HCT116 (cell line): ENCODE measurements at regions not wholly inside any gene's neighbourhood (a gene's known extent, or its start where the extent isn't known, plus 50 kb on each side); places are given as distances from the start of the nearest gene placed in this dataset.

Experiments
- ATAC-seq: fragments of 200-7000 bp; cut with Tn5 transposase; 2 replicates; pipeline ENCODE4 v1.9.1; 2020; ENCODE audit warnings: mild to moderate bottlenecking, moderate library complexity
- BruUV-seq: library from RNA; stranded (reverse); fragments of 400-500 nt; replicated peaks from 2 replicates; lab custom pipeline; 2021; lab: Mats Ljungman, UMichigan
- CTCF ChIA-PET: fragments of 300-600 bp; sonication (Branson Sonifier 250); formaldehyde crosslinking; loops from one replicate; lab custom pipeline; 2021; ENCODE audit warnings: antibody characterized with exemption; lab: Charles Lee
- POLR2A ChIA-PET: fragments of 300-600, 350-600 bp; sonication (Branson Sonifier 250); formaldehyde crosslinking; loops from one replicate; lab custom pipeline; 2021; ENCODE audit warnings: antibody characterized with exemption; lab: Charles Lee
- RAD21 ChIA-PET, 2 experiments: fragments of 300-600 bp; sonication (Branson Sonifier 250); formaldehyde crosslinking; loops; one replicate each; lab custom pipeline; 2023; ENCODE audit warnings: low total read pairs in 2 of 2; ENCODE audit not compliant: uncharacterized antibody in 2 of 2, unreplicated experiment in 2 of 2, low non-redundant PET in 1 of 2; lab: Charles Lee
- DNase-seq: peaks from one replicate; pipeline ENCODE4 v3.0.0-alpha.2; 2010; ENCODE audit warnings: low read depth, low spot score
- H2AFZ ChIP-seq: fragments of 200-600 bp; shearing (Covaris generic), sonication (generic); 2 replicates; pipeline ENCODE4 v1.6.1; 2017; ENCODE audit warnings: low read depth, mixed run types, mixed read lengths, antibody characterized with exemption, low read length; ENCODE audit not compliant: poor library complexity, severe bottlenecking
- H3K27ac ChIP-seq: 2 replicates; pipeline ENCODE4 v1.5.1; 2012; ENCODE audit warnings: low read depth, low read length
- H3K27me3 ChIP-seq: fragments of 200-600 bp; sonication (generic); 2 replicates; pipeline ENCODE4 v1.6.1; 2016; ENCODE audit warnings: mixed run types, low read length, mixed read lengths; ENCODE audit not compliant: insufficient read depth
- H3K36me3 ChIP-seq, 2 experiments: fragments of 200-500 bp in 1 of 2; fragments of 200-600 bp in 1 of 2; sonication (Bioruptor generic) in 1 of 2; sonication (generic) in 1 of 2; 2 replicates each; pipeline versions ENCODE4 v1.5.1 to v1.6.1; 2014 to 2016; ENCODE audit warnings: low read length in 2 of 2, inconsistent platforms in 1 of 2, mixed read lengths in 1 of 2, mixed run types in 1 of 2; ENCODE audit not compliant: insufficient read depth in 2 of 2, control insufficient read depth in 1 of 2
- H3K4me1 ChIP-seq, 2 experiments: fragments of 200-600 bp in 1 of 2; sonication (generic) in 1 of 2; 2 replicates each; pipeline versions ENCODE4 v1.5.1 to v1.6.1; 2012 to 2017; ENCODE audit warnings: low read length in 2 of 2, inconsistent platforms in 1 of 2, mild to moderate bottlenecking in 1 of 2, mixed read lengths in 1 of 2, mixed run types in 1 of 2, moderate library complexity in 1 of 2; ENCODE audit not compliant: insufficient read depth in 2 of 2, control insufficient read depth in 1 of 2
- H3K4me2 ChIP-seq: fragments of 200-600 bp; sonication (generic); 2 replicates; pipeline ENCODE4 v1.6.1; 2017; ENCODE audit warnings: mixed run types, low read length, mixed read lengths
- H3K4me3 ChIP-seq, 2 experiments: fragments of 200-600 bp in 1 of 2; sonication (generic) in 1 of 2; replicated peaks in 1 of 2; 2 replicates each; pipeline ENCODE4 v1.5.1; 2011 to 2016; ENCODE audit warnings: low read length in 2 of 2, control low read depth in 1 of 2, low read depth in 1 of 2, mild to moderate bottlenecking in 1 of 2, mixed read lengths in 1 of 2, mixed run types in 1 of 2
- H3K79me2 ChIP-seq: fragments of 200-600 bp; sonication (generic); 2 replicates; pipeline ENCODE4 v1.6.1; 2017; ENCODE audit warnings: mild to moderate bottlenecking, mixed run types, low read length, moderate library complexity, mixed read lengths; ENCODE audit not compliant: insufficient read depth
- H3K9ac ChIP-seq: fragments of 200-600 bp; sonication (generic); 2 replicates; pipeline ENCODE4 v1.6.1; 2016; ENCODE audit warnings: low read length, mixed read lengths
- H3K9me2 ChIP-seq: fragments of 200-600 bp; sonication (generic), shearing (Covaris generic); 2 replicates; pipeline ENCODE4 v1.6.1; 2017; ENCODE audit warnings: mixed run types, mild to moderate bottlenecking, moderate library complexity; ENCODE audit not compliant: insufficient read depth
- H3K9me3 ChIP-seq, 2 experiments: fragments of 200-500 bp in 1 of 2; fragments of 200-600 bp in 1 of 2; sonication (Bioruptor generic) in 1 of 2; sonication (generic) in 1 of 2; 2 replicates each; pipeline ENCODE4 v1.6.1; 2014 to 2017; ENCODE audit warnings: low read length in 2 of 2, mixed read lengths in 2 of 2, inconsistent platforms in 1 of 2, low read depth in 1 of 2, mild to moderate bottlenecking in 1 of 2, mixed run types in 1 of 2, moderate library complexity in 1 of 2; ENCODE audit not compliant: control insufficient read depth in 1 of 2, insufficient read depth in 1 of 2
- H4K20me1 ChIP-seq: fragments of 200-600 bp; sonication (generic), shearing (Covaris generic); 2 replicates; pipeline ENCODE4 v1.6.1; 2017; ENCODE audit warnings: mixed run types, mild to moderate bottlenecking, moderate library complexity; ENCODE audit not compliant: insufficient read depth
- CBX3 ChIP-seq: IDR thresholded peaks from 2 replicates; pipeline ENCODE4 v1.6.1; 2012; ENCODE audit warnings: low read depth
- CTCF ChIP-seq, 3 experiments: fragments of 200-600 bp in 1 of 3; sonication (generic) in 1 of 3; IDR thresholded peaks in 2 of 3; conservative IDR thresholded peaks in 1 of 3; 2 replicates each; pipeline ENCODE4 v1.5.1; 2012 to 2017; ENCODE audit warnings: low read depth in 2 of 3, low read length in 2 of 3, antibody characterized with exemption in 1 of 3, borderline replicate concordance in 1 of 3, control low read depth in 1 of 3, mild to moderate bottlenecking in 1 of 3, mixed read lengths in 1 of 3, mixed run types in 1 of 3, moderate library complexity in 1 of 3; ENCODE audit not compliant: insufficient read depth in 1 of 3
- EGR1 ChIP-seq: IDR thresholded peaks from 2 replicates; pipeline ENCODE4 v1.6.1; 2012; ENCODE audit warnings: low read depth
- ELF1 ChIP-seq: IDR thresholded peaks from 2 replicates; pipeline ENCODE4 v1.6.1; 2012; ENCODE audit warnings: low read depth, borderline replicate concordance
- EZH2phosphoT487 ChIP-seq: fragments of 200-600 bp; IDR thresholded peaks from 2 replicates; pipeline ENCODE4 v1.6.1; 2018; ENCODE audit warnings: antibody characterized with exemption, borderline replicate concordance
- JUND ChIP-seq: IDR thresholded peaks from 2 replicates; pipeline ENCODE4 v1.6.1; 2012
- POLR2A ChIP-seq: IDR thresholded peaks from 2 replicates; pipeline ENCODE4 v1.7.0; 2011; ENCODE audit warnings: borderline replicate concordance; ENCODE audit not compliant: insufficient read depth, insufficient read length; ENCODE audit errors: extremely low read depth
- RAD21 ChIP-seq: IDR thresholded peaks from 2 replicates; pipeline ENCODE4 v1.6.1; 2012; ENCODE audit warnings: low read depth, mild to moderate bottlenecking
- REST ChIP-seq: IDR thresholded peaks from 2 replicates; pipeline ENCODE4 v1.6.1; 2012; ENCODE audit warnings: low read depth
- TCF7L2 ChIP-seq: IDR thresholded peaks from 2 replicates; pipeline ENCODE4 v1.7.0; 2011; ENCODE audit warnings: borderline replicate concordance, inconsistent platforms; ENCODE audit not compliant: insufficient read depth, insufficient read length; ENCODE audit errors: extremely low read depth
- ZBTB33 ChIP-seq: IDR thresholded peaks from 2 replicates; pipeline ENCODE4 v1.6.1; 2011; ENCODE audit warnings: mild to moderate bottlenecking, low read length, moderate library complexity; ENCODE audit not compliant: insufficient replicate concordance; ENCODE audit errors: extremely low read depth
- ZFX ChIP-seq: fragments of 450-650 bp; IDR thresholded peaks from 2 replicates; pipeline ENCODE4 v1.6.1; 2017
- ZNF274 ChIP-seq: fragments of 200-500 bp; sonication (Bioruptor generic); IDR thresholded peaks from 2 replicates; pipeline ENCODE4 v1.6.1; 2014; ENCODE audit warnings: mild to moderate bottlenecking, low read depth, low read length, inconsistent platforms
- intact Hi-C: fragments of 100-400 bp; cut with micrococcal nuclease; formaldehyde crosslinking; loops from 2 replicates; pipeline ENCODE4 v1.10.0; 2022

- Histone ChIP-seq H2AFZ (no peak overlapping the region), H3K4me2 (no peak overlapping the region), H3K79me2 (no peaks in the 10 kb centered on the region), H3K36me3 (no peaks in the 10 kb centered on the region), H3K4me3 (no peak overlapping the region), H4K20me1 (no peaks in the 10 kb centered on the region), H3K9ac (no peak overlapping the region), H3K27me3 (no peaks in the 10 kb centered on the region), H3K9me2 (no peaks in the 10 kb centered on the region)
- BruUV-seq = no TSS peak
- CTCF ChIA-PET = no interaction called here
- POLR2A ChIA-PET = no interaction called here
- ATAC-seq (no peak), DNase-seq (no peak)
- RAD21 ChIA-PET = no interaction called here
- intact Hi-C loops = no loop called here
- TF ChIP-seq RAD21 (no peak), CBX3 (no peak), REST (no peak), TCF7L2 (no peak), ELF1 (no peak), POLR2A (no peak), ZFX (no peak), ZBTB33 (no peak), EZH2phosphoT487 (no peak), ZNF274 (no peak), JUND (no peak), CTCF (IDR thresholded peaks at IDR 0.05 in 2 of 3, conservative IDR thresholded peaks at IDR 0.05 in 1 of 3; ENCODE audit: borderline replicate concordance in 1 of 3, insufficient read depth in 1 of 3, low read depth in 2 of 3, low read length in 2 of 3) (no peak), EGR1 (no peak)
- TF ChIP-seq, all 23 proteins: peak for 0
- H3K4me1 ChIP-seq = no peaks in the 10 kb centered on the region
- peaks cover 0 to 24% of the 10 kb centered on the region in 2 experiments; a peak in 1 of 4 replicates for H3K9me3 ChIP-seq
- no peak overlapping the region for H3K27ac ChIP-seq
Observed at GRCh38 chr18:78473563-78473962, 506.1 kb upstream of the SALL3 start.
